ENCODE measurements at regions not wholly inside any gene's neighbourhood (a gene's known extent, or its start where the extent isn't known, plus 50 kb on each side); places are given as distances from the start of the nearest gene placed in this dataset.
"Not testable (repeated sequence)": the region's sequence is repeated elsewhere in the genome, so short reads cannot be mapped to it uniquely, and the experiment has no call there.

DNA sequence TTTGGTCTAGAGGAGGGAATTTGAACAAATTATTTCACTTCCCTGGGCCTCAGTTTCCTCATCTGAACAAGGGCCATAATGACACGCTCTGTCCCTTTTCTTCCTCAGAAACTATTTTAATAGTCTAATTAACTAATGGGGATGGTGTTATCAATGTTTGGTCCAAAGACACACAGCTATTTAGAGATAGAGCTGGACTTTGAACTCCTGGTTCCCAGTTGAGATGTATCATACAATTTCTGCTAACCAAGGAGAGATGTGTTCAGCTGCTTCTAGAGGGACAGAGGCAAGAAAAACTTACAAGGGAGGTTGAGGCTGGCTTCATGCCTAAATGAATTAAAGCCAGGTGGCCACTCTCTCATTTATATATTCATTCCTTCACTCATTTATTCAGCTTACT is 90.6 kb upstream of the CLINT1 start:
- no peak overlapping the region for H3K4me3 ChIP-seq (replicated peaks; ENCODE audit: low read depth, low read length)
- TF ChIP-seq, protein P1, sequence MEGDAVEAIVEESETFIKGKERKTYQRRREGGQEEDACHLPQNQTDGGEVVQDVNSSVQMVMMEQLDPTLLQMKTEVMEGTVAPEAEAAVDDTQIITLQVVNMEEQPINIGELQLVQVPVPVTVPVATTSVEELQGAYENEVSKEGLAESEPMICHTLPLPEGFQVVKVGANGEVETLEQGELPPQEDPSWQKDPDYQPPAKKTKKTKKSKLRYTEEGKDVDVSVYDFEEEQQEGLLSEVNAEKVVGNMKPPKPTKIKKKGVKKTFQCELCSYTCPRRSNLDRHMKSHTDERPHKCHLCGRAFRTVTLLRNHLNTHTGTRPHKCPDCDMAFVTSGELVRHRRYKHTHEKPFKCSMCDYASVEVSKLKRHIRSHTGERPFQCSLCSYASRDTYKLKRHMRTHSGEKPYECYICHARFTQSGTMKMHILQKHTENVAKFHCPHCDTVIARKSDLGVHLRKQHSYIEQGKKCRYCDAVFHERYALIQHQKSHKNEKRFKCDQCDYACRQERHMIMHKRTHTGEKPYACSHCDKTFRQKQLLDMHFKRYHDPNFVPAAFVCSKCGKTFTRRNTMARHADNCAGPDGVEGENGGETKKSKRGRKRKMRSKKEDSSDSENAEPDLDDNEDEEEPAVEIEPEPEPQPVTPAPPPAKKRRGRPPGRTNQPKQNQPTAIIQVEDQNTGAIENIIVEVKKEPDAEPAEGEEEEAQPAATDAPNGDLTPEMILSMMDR (IDR thresholded peaks at IDR 0.05; ENCODE audit: insufficient read depth, low read length, poor library complexity, severe bottlenecking): no peak

DNA sequence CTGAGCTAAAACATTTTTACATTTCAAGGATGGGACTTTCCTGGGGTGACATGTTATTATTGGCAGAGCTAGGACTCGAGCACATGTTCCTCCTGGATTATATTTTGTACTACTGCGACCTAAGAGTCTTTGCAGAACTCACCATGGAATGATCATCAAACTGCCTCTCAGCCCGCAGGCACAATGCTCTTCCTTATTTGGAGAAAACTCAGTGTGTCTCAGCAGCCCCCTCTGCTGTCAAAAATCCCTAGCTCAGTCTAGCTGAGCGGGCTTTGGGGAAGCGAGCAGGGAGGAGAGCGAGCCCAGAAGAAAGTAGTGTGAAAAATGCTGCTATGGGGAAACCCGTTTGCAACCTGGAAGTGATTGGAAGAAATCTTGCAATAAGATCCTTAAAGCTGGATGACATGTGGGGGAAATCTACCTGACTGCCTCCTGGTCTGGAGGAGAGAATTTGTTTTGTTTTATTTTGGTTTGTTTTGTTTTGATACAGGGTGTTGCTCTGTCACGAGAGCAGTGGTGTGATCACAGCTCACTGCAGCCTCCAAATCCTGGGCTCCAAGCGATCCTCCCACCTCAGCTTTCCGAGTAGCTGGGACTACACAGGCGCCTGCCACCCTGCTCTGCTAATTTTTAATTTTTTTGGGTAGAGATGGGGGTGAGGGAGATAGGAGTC is 89.9 kb upstream of the CLINT1 start:
- DNase-seq (ENCODE audit: extremely low read depth, insufficient read length): peak; percentile 41
- Histone ChIP-seq H3K27me3 (replicated peaks; ENCODE audit: control insufficient read depth, insufficient read depth, low read length) (no peaks in the 10 kb centered on the region), H3K4me3 (replicated peaks; ENCODE audit: low read depth, low read length) (no peak overlapping the region), H3K36me3 (ENCODE audit: control insufficient read depth, insufficient read depth, low read length) (no peaks in the 10 kb centered on the region)
- TF ChIP-seq, protein P1 (IDR thresholded peaks at IDR 0.05; ENCODE audit: insufficient read depth, low read length, poor library complexity, severe bottlenecking): peak; percentile 76

More for the DNA sequence above, 90.6 kb upstream of the CLINT1 start:
- Histone ChIP-seq H3K27me3 (replicated peaks; ENCODE audit: control insufficient read depth, insufficient read depth, low read length) (no peaks in the 10 kb centered on the region), H3K36me3 (ENCODE audit: control insufficient read depth, insufficient read depth, low read length) (no peaks in the 10 kb centered on the region)
- DNase-seq (ENCODE audit: extremely low read depth, insufficient read length): no peak

DNA sequence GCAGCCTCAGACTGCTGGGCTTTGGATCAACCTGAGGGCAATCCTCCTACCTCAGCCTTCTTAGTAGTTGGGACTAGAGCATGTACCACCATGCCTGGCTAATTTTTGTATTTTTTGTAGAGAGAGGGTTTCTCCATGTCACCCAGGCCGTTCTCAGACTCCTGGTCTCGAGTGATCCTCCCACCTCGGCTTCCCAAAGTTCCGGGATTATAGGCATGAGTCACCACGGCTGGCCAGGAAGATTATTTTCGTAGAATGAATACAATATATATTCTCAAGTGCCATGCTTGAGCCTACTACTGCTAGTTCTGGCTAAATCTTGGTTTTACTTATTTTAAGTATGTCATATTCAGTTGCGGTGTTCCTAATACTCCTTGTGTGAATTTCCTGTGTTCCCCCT is 88.2 kb upstream of the CLINT1 start:
- TF ChIP-seq, protein P1 (IDR thresholded peaks at IDR 0.05; ENCODE audit: insufficient read depth, low read length, poor library complexity, severe bottlenecking): no peak
- no peak overlapping the region for H3K4me3 ChIP-seq (replicated peaks; ENCODE audit: low read depth, low read length)

DNA sequence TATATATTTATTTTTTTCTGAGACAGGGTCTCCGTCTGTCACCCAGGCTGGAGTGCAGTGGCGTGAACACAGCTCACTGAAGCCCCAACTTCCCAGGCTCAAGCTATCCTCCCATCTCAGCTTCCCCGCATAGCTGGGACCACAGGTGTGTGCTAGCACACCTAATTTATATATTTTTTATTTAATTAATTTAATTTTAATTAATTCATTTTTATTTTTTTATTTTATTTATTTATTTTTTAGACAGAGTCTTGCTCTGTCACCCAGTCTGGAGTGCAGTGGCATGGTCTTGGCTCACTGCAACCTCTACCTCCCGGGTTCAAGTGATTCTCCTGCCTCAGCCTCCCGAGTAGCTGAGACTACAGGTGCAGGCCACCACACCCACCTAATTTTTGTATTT is 86.9 kb upstream of the CLINT1 start:
- not testable (repeated sequence) for H3K4me3 ChIP-seq (replicated peaks; ENCODE audit: low read depth, low read length); H3K27me3 ChIP-seq (replicated peaks; ENCODE audit: control insufficient read depth, insufficient read depth, low read length); DNase-seq (ENCODE audit: extremely low read depth, insufficient read length); H3K36me3 ChIP-seq (ENCODE audit: control insufficient read depth, insufficient read depth, low read length)

More for the DNA sequence above, 88.2 kb upstream of the CLINT1 start:
- DNase-seq (ENCODE audit: extremely low read depth, insufficient read length): no peak
- no peaks in the 10 kb centered on the region for H3K27me3 ChIP-seq (replicated peaks; ENCODE audit: control insufficient read depth, insufficient read depth, low read length)
- no peaks in the 10 kb centered on the region for H3K36me3 ChIP-seq (ENCODE audit: control insufficient read depth, insufficient read depth, low read length)

DNA sequence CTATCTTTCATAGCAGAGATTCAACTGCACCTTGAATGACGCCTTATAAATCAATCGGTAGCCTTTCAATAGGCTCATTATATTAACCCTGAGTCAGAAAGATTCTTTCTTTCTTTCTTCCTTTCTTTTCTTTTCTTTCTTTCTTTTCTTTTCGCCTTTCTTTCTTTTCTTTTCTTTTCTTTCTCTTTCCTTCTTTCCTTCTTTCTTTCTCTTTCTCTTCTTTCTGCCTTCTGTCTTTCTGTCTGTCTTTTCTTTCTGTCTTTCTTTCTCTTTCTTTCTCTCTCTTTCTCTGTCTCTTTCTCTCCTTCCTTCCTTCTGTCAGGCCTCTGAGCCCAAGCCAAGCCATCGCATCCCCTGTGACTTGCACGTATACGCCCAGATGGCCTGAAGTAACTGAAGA is 86.0 kb upstream of the CLINT1 start:
- no peak for DNase-seq (ENCODE audit: extremely low read depth, insufficient read length)
- Histone ChIP-seq H3K27me3 (replicated peaks; ENCODE audit: control insufficient read depth, insufficient read depth, low read length) (no peaks in the 10 kb centered on the region), H3K36me3 (ENCODE audit: control insufficient read depth, insufficient read depth, low read length) (no peaks in the 10 kb centered on the region), H3K4me3 (replicated peaks; ENCODE audit: low read depth, low read length) (no peak overlapping the region)
- TF ChIP-seq, protein P1 (IDR thresholded peaks at IDR 0.05; ENCODE audit: insufficient read depth, low read length, poor library complexity, severe bottlenecking): no peak

DNA sequence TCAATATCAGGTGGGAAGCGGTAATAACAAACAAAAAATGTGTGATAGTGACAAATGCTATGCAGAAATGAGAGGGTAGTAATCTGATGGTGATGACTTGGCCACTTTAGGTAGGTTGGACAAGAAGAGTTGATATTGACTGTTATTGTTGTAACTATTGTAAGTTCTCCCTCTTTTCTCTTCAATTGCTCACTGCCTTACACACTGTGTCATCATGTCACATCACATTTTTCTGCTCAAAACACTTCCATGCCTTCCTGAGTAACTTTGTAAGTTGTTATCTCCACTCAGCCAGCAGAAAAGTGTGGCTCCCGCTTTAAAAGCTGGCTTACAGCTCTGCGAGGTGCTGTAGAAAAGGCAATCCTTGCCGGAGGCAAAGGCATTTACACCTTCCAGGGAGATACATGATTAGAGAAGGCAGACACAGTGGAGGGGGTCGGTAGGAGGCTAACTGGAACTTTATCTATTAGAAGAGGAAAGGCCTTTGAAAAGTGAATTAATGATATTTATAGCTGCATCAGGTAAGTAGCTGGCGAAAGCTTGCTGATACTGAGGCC is 85.2 kb upstream of the CLINT1 start:
- Histone ChIP-seq H3K36me3 (ENCODE audit: control insufficient read depth, insufficient read depth, low read length) (no peaks in the 10 kb centered on the region), H3K4me3 (replicated peaks; ENCODE audit: low read depth, low read length) (no peak overlapping the region), H3K27me3 (replicated peaks; ENCODE audit: control insufficient read depth, insufficient read depth, low read length) (no peaks in the 10 kb centered on the region)
- no peak for DNase-seq (ENCODE audit: extremely low read depth, insufficient read length)
- TF ChIP-seq, protein P1 (IDR thresholded peaks at IDR 0.05; ENCODE audit: insufficient read depth, low read length, poor library complexity, severe bottlenecking): no peak

Measured in GM06990 (cell line).